Trophoblast cell (in vitro differentiated cells and primary cell): ENCODE measurements at regions not wholly inside any gene's neighbourhood (a gene's known extent, or its start where the extent isn't known, plus 50 kb on each side); places are given as distances from the start of the nearest gene placed in this dataset.

Experiments used
- DNase-seq, 2 donors: peaks; one replicate each; pipeline ENCODE4 v3.0.0-alpha.2; 2016
- H2AFZ ChIP-seq: 2 replicates; pipeline ENCODE4 v1.6.1; 2013; ENCODE audit warnings: low read length, moderate library complexity, mild to moderate bottlenecking; ENCODE audit not compliant: insufficient read depth, poor library complexity
- H2AK5ac ChIP-seq: 2 replicates; pipeline ENCODE4 v1.6.1; 2013; ENCODE audit warnings: mild to moderate bottlenecking, low read length
- H2BK120ac ChIP-seq: 2 replicates; pipeline ENCODE4 v1.6.1; 2013; ENCODE audit warnings: low read length, mild to moderate bottlenecking, moderate library complexity; ENCODE audit not compliant: insufficient read depth, poor library complexity
- H2BK12ac ChIP-seq: 2 replicates; pipeline ENCODE4 v1.6.1; 2013; ENCODE audit warnings: mild to moderate bottlenecking, low read length, moderate library complexity
- H2BK5ac ChIP-seq: 2 replicates; pipeline ENCODE4 v1.6.1; 2013; ENCODE audit warnings: low read length, low read depth, moderate library complexity, mild to moderate bottlenecking; ENCODE audit not compliant: poor library complexity
- H3K14ac ChIP-seq: 2 replicates; pipeline ENCODE4 v1.6.1; 2013; ENCODE audit warnings: mild to moderate bottlenecking, low read length
- H3K18ac ChIP-seq: 2 replicates; pipeline ENCODE4 v1.6.1; 2013; ENCODE audit warnings: mild to moderate bottlenecking, low read length
- H3K23ac ChIP-seq: 2 replicates; pipeline ENCODE4 v1.6.1; 2013; ENCODE audit warnings: low read length
- H3K27ac ChIP-seq: 2 replicates; pipeline ENCODE4 v1.5.1; 2013; ENCODE audit warnings: low read depth, mild to moderate bottlenecking, inconsistent platforms, low read length, moderate library complexity
- H3K27me3 ChIP-seq: 2 replicates; pipeline ENCODE4 v1.6.1; 2013; ENCODE audit warnings: inconsistent platforms, mild to moderate bottlenecking, low read length, moderate library complexity; ENCODE audit not compliant: insufficient read depth
- H3K36me3 ChIP-seq, 2 experiments: 1 replicate in 1 of 2; 2 replicates in 1 of 2; pipeline ENCODE4 v1.6.1; 2013; ENCODE audit warnings: low read length in 2 of 2, mild to moderate bottlenecking in 2 of 2, moderate library complexity in 1 of 2; ENCODE audit not compliant: insufficient read depth in 2 of 2, control insufficient read depth in 1 of 2
- H3K4ac ChIP-seq: 2 replicates; pipeline ENCODE4 v1.6.1; 2013; ENCODE audit warnings: low read depth, mild to moderate bottlenecking, low read length, moderate library complexity
- H3K4me1 ChIP-seq, 2 experiments: 1 replicate in 1 of 2; 2 replicates in 1 of 2; pipeline ENCODE4 v1.6.1; 2013; ENCODE audit warnings: low read length in 2 of 2, mild to moderate bottlenecking in 2 of 2, moderate library complexity in 1 of 2; ENCODE audit not compliant: insufficient read depth in 2 of 2, control insufficient read depth in 1 of 2
- H3K4me2 ChIP-seq: 2 replicates; pipeline ENCODE4 v1.6.1; 2013; ENCODE audit warnings: inconsistent platforms, mild to moderate bottlenecking, low read length, moderate library complexity
- H3K4me3 ChIP-seq: 2 replicates; pipeline ENCODE4 v1.5.1; 2013; ENCODE audit warnings: mild to moderate bottlenecking, low read depth, low read length, inconsistent platforms
- H3K79me1 ChIP-seq: one replicate; pipeline ENCODE4 v1.6.1; 2013; ENCODE audit warnings: low read length
- H3K79me2 ChIP-seq: 2 replicates; pipeline ENCODE4 v1.6.1; 2013; ENCODE audit warnings: low read length, mild to moderate bottlenecking; ENCODE audit not compliant: control insufficient read depth, insufficient read depth, poor library complexity
- H3K9ac ChIP-seq: 2 replicates; pipeline ENCODE4 v1.6.1; 2013; ENCODE audit warnings: mild to moderate bottlenecking, low read length
- H3K9me3 ChIP-seq: 2 replicates; pipeline ENCODE4 v1.6.1; 2013; ENCODE audit warnings: low read depth, mild to moderate bottlenecking, control low read depth, inconsistent platforms, low read length; ENCODE audit not compliant: insufficient read depth
- H4K12ac ChIP-seq: 2 replicates; pipeline ENCODE4 v1.6.1; 2013; ENCODE audit warnings: low read depth, mild to moderate bottlenecking, low read length, moderate library complexity
- H4K8ac ChIP-seq: 2 replicates; pipeline ENCODE4 v1.6.1; 2013; ENCODE audit warnings: low read depth, mild to moderate bottlenecking, low read length, moderate library complexity
- H4K91ac ChIP-seq: one replicate; pipeline ENCODE4 v1.6.1; 2013; ENCODE audit warnings: low read depth, mild to moderate bottlenecking, low read length, moderate library complexity
- WGBS: extraction: QIAGEN DNeasy Blood & Tissue Kit; methylation state at CpG from one replicate; pipeline ENCODE4 v1.1.7; 2013; ENCODE audit warnings: missing lambda C conversion rate; ENCODE audit not compliant: insufficient read length, insufficient coverage; ENCODE audit errors: extremely low coverage; 5-methylcytosine and 5-hydroxymethylcytosine counted together

- Histone ChIP-seq H3K9me3 (peaks cover 3% of the 10 kb centered on the region), H3K18ac (no peak overlapping the region), H4K8ac (no peak overlapping the region), H3K23ac (no peak overlapping the region), H2AFZ (no peak overlapping the region), H3K79me2 (no peaks in the 10 kb centered on the region), H3K79me1 (no peaks in the 10 kb centered on the region), H3K27me3 (no peaks in the 10 kb centered on the region), H3K27ac (no peak overlapping the region), H4K91ac (no peak overlapping the region), H3K9ac (no peak overlapping the region), H3K4me1 (no peaks in the 10 kb centered on the region), H3K4me3 (no peak overlapping the region), H2BK120ac (no peak overlapping the region), H3K14ac (no peak overlapping the region), H4K12ac (no peak overlapping the region), H3K4ac (no peak overlapping the region), H2AK5ac (no peak overlapping the region), H2BK12ac (no peak overlapping the region), H3K4me2 (no peak overlapping the region), H2BK5ac (no peak overlapping the region), H3K36me3 (no peaks in the 10 kb centered on the region)
- WGBS: no CpG with 5 or more reads among the region's 8 CpGs
- peak in 1 of 2 donors; percentile 1 for DNase-seq
Measured at GRCh38 chr18:38654946-38655345, 1089.3 kb upstream of the CELF4 start.

- Histone ChIP-seq H3K4ac (no peak overlapping the region), H3K79me1 (no peaks in the 10 kb centered on the region), H3K9me3 (peaks cover 3% of the 10 kb centered on the region), H2AFZ (no peak overlapping the region), H3K4me2 (no peak overlapping the region), H3K9ac (no peak overlapping the region), H3K14ac (no peak overlapping the region), H3K27me3 (no peaks in the 10 kb centered on the region), H3K4me3 (no peak overlapping the region), H4K8ac (no peak overlapping the region), H3K4me1 (no peaks in the 10 kb centered on the region), H3K23ac (no peak overlapping the region), H2BK5ac (no peak overlapping the region), H3K18ac (no peak overlapping the region), H4K12ac (no peak overlapping the region), H2BK12ac (no peak overlapping the region), H3K79me2 (no peaks in the 10 kb centered on the region), H2AK5ac (no peak overlapping the region), H3K36me3 (no peaks in the 10 kb centered on the region), H2BK120ac (no peak overlapping the region), H3K27ac (no peak overlapping the region), H4K91ac (no peak overlapping the region)
- no CpG with 5 or more reads among the region's 4 CpGs for WGBS
- no peak for DNase-seq
Measured at GRCh38 chr18:38651736-38652135, 1086.1 kb upstream of the CELF4 start.

- H2AFZ ChIP-seq: no peak overlapping the region
- H2BK12ac ChIP-seq: no peak overlapping the region
- H3K18ac ChIP-seq: no peak overlapping the region
- H3K23ac ChIP-seq: no peak overlapping the region
- H2AK5ac ChIP-seq: no peak overlapping the region
- no peak overlapping the region for H3K14ac ChIP-seq
- no peaks in the 10 kb centered on the region for H3K4me1 ChIP-seq
- no peak overlapping the region for H4K91ac ChIP-seq
- H3K79me1 ChIP-seq: no peaks in the 10 kb centered on the region
- H3K27ac ChIP-seq: no peak overlapping the region
- DNase-seq: no peak
- H3K79me2 ChIP-seq: no peaks in the 10 kb centered on the region
- no peaks in the 10 kb centered on the region for H3K27me3 ChIP-seq
- no peak overlapping the region for H3K9ac ChIP-seq
- no peak overlapping the region for H2BK5ac ChIP-seq
- no peak overlapping the region for H2BK120ac ChIP-seq
- H4K8ac ChIP-seq: no peak overlapping the region
- H4K12ac ChIP-seq: no peak overlapping the region
- no peaks in the 10 kb centered on the region for H3K36me3 ChIP-seq
- no peaks in the 10 kb centered on the region for H3K9me3 ChIP-seq
- no peak overlapping the region for H3K4me3 ChIP-seq
- no peak overlapping the region for H3K4ac ChIP-seq
- no CpG with 5 or more reads among the region's 1 CpG for WGBS
- no peak overlapping the region for H3K4me2 ChIP-seq
Measured at GRCh38 chr18:38648179-38648578, 1082.6 kb upstream of the CELF4 start.

- no peak overlapping the region for H3K18ac ChIP-seq
- no peak overlapping the region for H3K4me3 ChIP-seq
- no peaks in the 10 kb centered on the region for H3K79me1 ChIP-seq
- no peak overlapping the region for H3K14ac ChIP-seq
- H3K9ac ChIP-seq: no peak overlapping the region
- DNase-seq: peak in 1 of 2 donors; percentile 11
- no peak overlapping the region for H2BK12ac ChIP-seq
- no peaks in the 10 kb centered on the region for H3K36me3 ChIP-seq
- no peaks in the 10 kb centered on the region for H3K27me3 ChIP-seq
- H2BK5ac ChIP-seq: no peak overlapping the region
- no peak overlapping the region for H4K91ac ChIP-seq
- no peak overlapping the region for H3K23ac ChIP-seq
- no peaks in the 10 kb centered on the region for H3K9me3 ChIP-seq
- no peak overlapping the region for H3K4ac ChIP-seq
- H3K4me1 ChIP-seq: no peaks in the 10 kb centered on the region
- no peak overlapping the region for H3K27ac ChIP-seq
- H3K4me2 ChIP-seq: no peak overlapping the region
- H3K79me2 ChIP-seq: no peaks in the 10 kb centered on the region
- H4K8ac ChIP-seq: no peak overlapping the region
- no peak overlapping the region for H4K12ac ChIP-seq
- no peak overlapping the region for H2AFZ ChIP-seq
- no peak overlapping the region for H2BK120ac ChIP-seq
- H2AK5ac ChIP-seq: no peak overlapping the region
Measured at GRCh38 chr18:38646296-38646695, 1080.7 kb upstream of the CELF4 start.
